H9 (cell line): ENCODE measurements at regions not wholly inside any gene's neighbourhood (a gene's known extent, or its start where the extent isn't known, plus 50 kb on each side); places are given as distances from the start of the nearest gene placed in this dataset.

Experiments
- DNase-seq: peaks from one replicate; pipeline ENCODE4 v3.0.0-alpha.2; 2017
- H2AFZ ChIP-seq: one replicate; pipeline ENCODE4 v1.6.1; 2013; ENCODE audit warnings: mild to moderate bottlenecking, low read length, control low read depth, moderate library complexity
- H2AK5ac ChIP-seq: 2 replicates; pipeline ENCODE4 v1.6.1; 2013; ENCODE audit warnings: low read length, control low read depth, mixed read lengths; ENCODE audit not compliant: insufficient read length
- H2BK120ac ChIP-seq: one replicate; pipeline ENCODE4 v1.6.1; 2013; ENCODE audit warnings: low read depth, mild to moderate bottlenecking, low read length, control low read depth, inconsistent platforms; ENCODE audit not compliant: poor library complexity, severe bottlenecking
- H2BK12ac ChIP-seq: 2 replicates; pipeline ENCODE4 v1.6.1; 2013; ENCODE audit warnings: low read length, control low read depth, mixed read lengths, low read depth; ENCODE audit not compliant: insufficient read length
- H2BK15ac ChIP-seq: 2 replicates; pipeline ENCODE4 v1.6.1; 2013; ENCODE audit warnings: low read depth, low read length, control low read depth
- H2BK20ac ChIP-seq: one replicate; pipeline ENCODE4 v1.6.1; 2013; ENCODE audit warnings: low read depth, mild to moderate bottlenecking, low read length, control low read depth, inconsistent platforms; ENCODE audit not compliant: poor library complexity, severe bottlenecking
- H2BK5ac ChIP-seq: 2 replicates; pipeline ENCODE4 v1.6.1; 2013; ENCODE audit warnings: low read length, control low read depth, mixed read lengths; ENCODE audit not compliant: insufficient read length
- H3K14ac ChIP-seq: 2 replicates; pipeline ENCODE4 v1.6.1; 2013; ENCODE audit warnings: low read length, control low read depth; ENCODE audit not compliant: insufficient read depth
- H3K18ac ChIP-seq: 2 replicates; pipeline ENCODE4 v1.6.1; 2013; ENCODE audit warnings: low read depth, mild to moderate bottlenecking, mixed read lengths, low read length, control low read depth; ENCODE audit not compliant: insufficient read length
- H3K23ac ChIP-seq: 2 replicates; pipeline ENCODE4 v1.6.1; 2013; ENCODE audit warnings: low read length, control low read depth, mixed read lengths, low read depth; ENCODE audit not compliant: insufficient read length
- H3K23me2 ChIP-seq: 2 replicates; pipeline ENCODE4 v1.6.1; 2013; ENCODE audit warnings: low read depth, mild to moderate bottlenecking, mixed read lengths, low read length, control low read depth; ENCODE audit not compliant: insufficient read length, poor library complexity, severe bottlenecking
- H3K27ac ChIP-seq: 2 replicates; pipeline ENCODE4 v1.5.1; 2013; ENCODE audit warnings: low read length, control low read depth, mixed read lengths, low read depth; ENCODE audit not compliant: insufficient read length
- H3K27me3 ChIP-seq: 2 replicates; pipeline ENCODE4 v1.6.1; 2013; ENCODE audit warnings: low read length, control low read depth, inconsistent platforms; ENCODE audit not compliant: insufficient read depth
- H3K4ac ChIP-seq: 2 replicates; pipeline ENCODE4 v1.6.1; 2013; ENCODE audit warnings: low read depth, mild to moderate bottlenecking, control low read depth, inconsistent platforms, low read length, moderate library complexity
- H3K4me1 ChIP-seq: 2 replicates; pipeline ENCODE4 v1.6.1; 2013; ENCODE audit warnings: low read length, control low read depth, inconsistent platforms; ENCODE audit not compliant: insufficient read depth
- H3K4me2 ChIP-seq: 2 replicates; pipeline ENCODE4 v1.6.1; 2013; ENCODE audit warnings: low read length, control low read depth, mixed read lengths; ENCODE audit not compliant: insufficient read length, insufficient read depth
- H3K56ac ChIP-seq: 2 replicates; pipeline ENCODE4 v1.6.1; 2013; ENCODE audit warnings: low read depth, mild to moderate bottlenecking, mixed read lengths, low read length, control low read depth; ENCODE audit not compliant: insufficient read length
- H3K79me1 ChIP-seq: 2 replicates; pipeline ENCODE4 v1.6.1; 2013; ENCODE audit warnings: low read depth, mild to moderate bottlenecking, moderate library complexity, low read length, control low read depth, inconsistent platforms; ENCODE audit not compliant: insufficient read depth, poor library complexity, severe bottlenecking
- H3K79me2 ChIP-seq: 2 replicates; pipeline ENCODE4 v1.6.1; 2013; ENCODE audit warnings: low read length, control low read depth, inconsistent platforms; ENCODE audit not compliant: insufficient read depth
- H3K9ac ChIP-seq: 2 replicates; pipeline ENCODE4 v1.6.1; 2013; ENCODE audit warnings: low read length, control low read depth, mixed read lengths; ENCODE audit not compliant: insufficient read length; ENCODE audit errors: extremely low read depth
- H3K9me3 ChIP-seq: one replicate; pipeline ENCODE4 v1.6.1; 2013; ENCODE audit warnings: low read depth, low read length, inconsistent platforms; ENCODE audit not compliant: control insufficient read depth
- H3T11ph ChIP-seq: one replicate; pipeline ENCODE4 v1.6.1; 2013; ENCODE audit warnings: mild to moderate bottlenecking, low read length, control low read depth, inconsistent platforms
- H4K20me1 ChIP-seq: one replicate; pipeline ENCODE4 v1.6.1; 2013; ENCODE audit not compliant: control insufficient read depth, insufficient read length, insufficient read depth
- H4K5ac ChIP-seq: 2 replicates; pipeline ENCODE4 v1.6.1; 2013; ENCODE audit warnings: low read depth, mild to moderate bottlenecking, mixed read lengths, low read length, control low read depth; ENCODE audit not compliant: insufficient read length
- H4K8ac ChIP-seq: replicated peaks from 2 replicates; pipeline ENCODE4 v1.6.1; 2013; ENCODE audit warnings: low read length, control low read depth, mixed read lengths, low read depth; ENCODE audit not compliant: insufficient read length
- H4K91ac ChIP-seq: 2 replicates; pipeline ENCODE4 v1.6.1; 2013; ENCODE audit warnings: low read depth, mild to moderate bottlenecking, moderate library complexity, mixed read lengths, low read length, control low read depth; ENCODE audit not compliant: insufficient read length
- H3K27ac Mint-ChIP-seq, 3 experiments: 2 replicates in 2 of 3; 3 replicates in 1 of 3; pipeline ENCODE4 v1.8.0; 2020 to 2021; ENCODE audit warnings: mixed read lengths in 3 of 3, mild to moderate bottlenecking in 1 of 3, moderate library complexity in 1 of 3
- H3K27me3 Mint-ChIP-seq: 2 replicates; pipeline ENCODE4 v1.8.0; 2021; ENCODE audit warnings: low read depth, mild to moderate bottlenecking, moderate library complexity, mixed read lengths
- H3K36me3 Mint-ChIP-seq, 3 experiments: 2 replicates in 2 of 3; 3 replicates in 1 of 3; pipeline ENCODE4 v1.8.0; 2020 to 2021; ENCODE audit warnings: low read depth in 3 of 3, mixed read lengths in 3 of 3; ENCODE audit not compliant: insufficient read depth in 1 of 3
- H3K4me1 Mint-ChIP-seq, 2 experiments: 2 replicates each; pipeline ENCODE4 v1.8.0; 2020; ENCODE audit warnings: mixed read lengths in 2 of 2
- H3K4me3 Mint-ChIP-seq, 2 experiments: 2 replicates in 1 of 2; 3 replicates in 1 of 2; pipeline ENCODE4 v1.8.0; 2020 to 2021; ENCODE audit warnings: mild to moderate bottlenecking in 2 of 2, mixed read lengths in 2 of 2, moderate library complexity in 1 of 2
- H3K9me3 Mint-ChIP-seq, 2 experiments: 2 replicates in 1 of 2; 3 replicates in 1 of 2; pipeline ENCODE4 v1.8.0; 2020; ENCODE audit warnings: mild to moderate bottlenecking in 2 of 2, mixed read lengths in 2 of 2, moderate library complexity in 1 of 2
- CTCF ChIP-seq: fragments of 200-600 bp; sonication (generic); conservative IDR thresholded peaks from 3 replicates; pipeline ENCODE4 v1.8.0; 2021; ENCODE audit warnings: antibody characterized with exemption, mild to moderate bottlenecking
- WGBS: extraction: QIAGEN DNeasy Blood & Tissue Kit; methylation state at CpG from one replicate; pipeline ENCODE4 v1.1.7; 2013; ENCODE audit warnings: missing lambda C conversion rate, low lambda C conversion rate, mixed read lengths; ENCODE audit not compliant: insufficient read length; ENCODE audit errors: extremely low coverage; 5-methylcytosine and 5-hydroxymethylcytosine counted together

DNA sequence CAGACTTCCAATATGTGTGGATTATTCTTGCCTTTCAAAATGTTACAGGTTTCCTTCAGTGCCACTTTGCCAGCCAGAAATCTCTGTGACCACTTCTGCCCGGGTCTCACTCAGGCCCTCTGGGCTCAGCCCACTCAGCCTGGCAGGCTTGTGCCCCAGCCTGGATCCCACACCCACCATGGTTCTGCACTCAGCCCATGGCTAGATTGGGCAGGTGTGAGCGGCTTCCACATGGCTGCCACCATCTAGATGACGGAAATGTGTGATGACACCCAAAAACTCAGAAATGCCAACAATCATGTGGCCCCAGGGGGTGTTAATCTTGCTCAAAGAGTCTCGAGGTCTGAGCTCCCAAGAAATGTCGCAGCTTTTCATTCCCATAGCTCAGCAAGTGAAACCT is 1097.5 kb upstream of the SLC39A10 start:
- Histone ChIP-seq H4K91ac (no peak overlapping the region), H2AK5ac (no peak overlapping the region), H3K27ac (no peak overlapping the region), H2BK12ac (no peak overlapping the region), H3K9ac (no peak overlapping the region), H3K4me2 (no peak overlapping the region), H4K5ac (no peak overlapping the region), H2BK20ac (no peak overlapping the region), H3K79me2 (no peaks in the 10 kb centered on the region), H3K23me2 (no peaks in the 10 kb centered on the region), H3K4ac (no peak overlapping the region), H3K79me1 (no peaks in the 10 kb centered on the region), H3T11ph (no peak overlapping the region), H3K18ac (no peak overlapping the region), H3K9me3 (no peaks in the 10 kb centered on the region), H3K4me1 (no peaks in the 10 kb centered on the region), H2AFZ (no peak overlapping the region), H3K56ac (no peak overlapping the region), H2BK5ac (no peak overlapping the region), H4K8ac (no peak overlapping the region), H4K20me1 (no peaks in the 10 kb centered on the region), H3K14ac (no peak overlapping the region), H2BK120ac (no peak overlapping the region), H3K23ac (no peak overlapping the region), H2BK15ac (no peak overlapping the region), H3K27me3 (no peaks in the 10 kb centered on the region)
- no peak for DNase-seq
- peaks cover 0 to 9% (median 7%) of the 10 kb centered on the region in 3 experiments; a peak in 4 of 7 replicates for H3K36me3 Mint-ChIP-seq
- no peak overlapping the region for H3K27ac Mint-ChIP-seq
- no peaks in the 10 kb centered on the region for H3K4me1 Mint-ChIP-seq
- H3K4me3 Mint-ChIP-seq: no peak overlapping the region
- TF ChIP-seq CTCF: no peak
- H3K27me3 Mint-ChIP-seq: no peaks in the 10 kb centered on the region; the same call in 1 of the 2 replicates
- WGBS: no CpG with 5 or more reads among the region's 5 CpGs
- H3K9me3 Mint-ChIP-seq: peaks cover 13 to 20% of the 10 kb centered on the region in 2 experiments
